H9 (cell line): ENCODE measurements at regions not wholly inside any gene's neighbourhood (a gene's known extent, or its start where the extent isn't known, plus 50 kb on each side); places are given as distances from the start of the nearest gene placed in this dataset.

Experiments used
- DNase-seq: peaks from one replicate; pipeline ENCODE4 v3.0.0-alpha.2; 2017
- H2AFZ ChIP-seq: one replicate; pipeline ENCODE4 v1.6.1; 2013; ENCODE audit warnings: mild to moderate bottlenecking, low read length, control low read depth, moderate library complexity
- H2AK5ac ChIP-seq: 2 replicates; pipeline ENCODE4 v1.6.1; 2013; ENCODE audit warnings: low read length, control low read depth, mixed read lengths; ENCODE audit not compliant: insufficient read length
- H2BK120ac ChIP-seq: one replicate; pipeline ENCODE4 v1.6.1; 2013; ENCODE audit warnings: low read depth, mild to moderate bottlenecking, low read length, control low read depth, inconsistent platforms; ENCODE audit not compliant: poor library complexity, severe bottlenecking
- H2BK12ac ChIP-seq: 2 replicates; pipeline ENCODE4 v1.6.1; 2013; ENCODE audit warnings: low read length, control low read depth, mixed read lengths, low read depth; ENCODE audit not compliant: insufficient read length
- H2BK15ac ChIP-seq: 2 replicates; pipeline ENCODE4 v1.6.1; 2013; ENCODE audit warnings: low read depth, low read length, control low read depth
- H2BK20ac ChIP-seq: one replicate; pipeline ENCODE4 v1.6.1; 2013; ENCODE audit warnings: low read depth, mild to moderate bottlenecking, low read length, control low read depth, inconsistent platforms; ENCODE audit not compliant: poor library complexity, severe bottlenecking
- H2BK5ac ChIP-seq: 2 replicates; pipeline ENCODE4 v1.6.1; 2013; ENCODE audit warnings: low read length, control low read depth, mixed read lengths; ENCODE audit not compliant: insufficient read length
- H3K14ac ChIP-seq: 2 replicates; pipeline ENCODE4 v1.6.1; 2013; ENCODE audit warnings: low read length, control low read depth; ENCODE audit not compliant: insufficient read depth
- H3K18ac ChIP-seq: 2 replicates; pipeline ENCODE4 v1.6.1; 2013; ENCODE audit warnings: low read depth, mild to moderate bottlenecking, mixed read lengths, low read length, control low read depth; ENCODE audit not compliant: insufficient read length
- H3K23ac ChIP-seq: 2 replicates; pipeline ENCODE4 v1.6.1; 2013; ENCODE audit warnings: low read length, control low read depth, mixed read lengths, low read depth; ENCODE audit not compliant: insufficient read length
- H3K23me2 ChIP-seq: 2 replicates; pipeline ENCODE4 v1.6.1; 2013; ENCODE audit warnings: low read depth, mild to moderate bottlenecking, mixed read lengths, low read length, control low read depth; ENCODE audit not compliant: insufficient read length, poor library complexity, severe bottlenecking
- H3K27ac ChIP-seq: 2 replicates; pipeline ENCODE4 v1.5.1; 2013; ENCODE audit warnings: low read length, control low read depth, mixed read lengths, low read depth; ENCODE audit not compliant: insufficient read length
- H3K27me3 ChIP-seq: 2 replicates; pipeline ENCODE4 v1.6.1; 2013; ENCODE audit warnings: low read length, control low read depth, inconsistent platforms; ENCODE audit not compliant: insufficient read depth
- H3K4ac ChIP-seq: 2 replicates; pipeline ENCODE4 v1.6.1; 2013; ENCODE audit warnings: low read depth, mild to moderate bottlenecking, control low read depth, inconsistent platforms, low read length, moderate library complexity
- H3K4me1 ChIP-seq: 2 replicates; pipeline ENCODE4 v1.6.1; 2013; ENCODE audit warnings: low read length, control low read depth, inconsistent platforms; ENCODE audit not compliant: insufficient read depth
- H3K4me2 ChIP-seq: 2 replicates; pipeline ENCODE4 v1.6.1; 2013; ENCODE audit warnings: low read length, control low read depth, mixed read lengths; ENCODE audit not compliant: insufficient read length, insufficient read depth
- H3K56ac ChIP-seq: 2 replicates; pipeline ENCODE4 v1.6.1; 2013; ENCODE audit warnings: low read depth, mild to moderate bottlenecking, mixed read lengths, low read length, control low read depth; ENCODE audit not compliant: insufficient read length
- H3K79me1 ChIP-seq: 2 replicates; pipeline ENCODE4 v1.6.1; 2013; ENCODE audit warnings: low read depth, mild to moderate bottlenecking, moderate library complexity, low read length, control low read depth, inconsistent platforms; ENCODE audit not compliant: insufficient read depth, poor library complexity, severe bottlenecking
- H3K79me2 ChIP-seq: 2 replicates; pipeline ENCODE4 v1.6.1; 2013; ENCODE audit warnings: low read length, control low read depth, inconsistent platforms; ENCODE audit not compliant: insufficient read depth
- H3K9ac ChIP-seq: 2 replicates; pipeline ENCODE4 v1.6.1; 2013; ENCODE audit warnings: low read length, control low read depth, mixed read lengths; ENCODE audit not compliant: insufficient read length; ENCODE audit errors: extremely low read depth
- H3K9me3 ChIP-seq: one replicate; pipeline ENCODE4 v1.6.1; 2013; ENCODE audit warnings: low read depth, low read length, inconsistent platforms; ENCODE audit not compliant: control insufficient read depth
- H3T11ph ChIP-seq: one replicate; pipeline ENCODE4 v1.6.1; 2013; ENCODE audit warnings: mild to moderate bottlenecking, low read length, control low read depth, inconsistent platforms
- H4K20me1 ChIP-seq: one replicate; pipeline ENCODE4 v1.6.1; 2013; ENCODE audit not compliant: control insufficient read depth, insufficient read length, insufficient read depth
- H4K5ac ChIP-seq: 2 replicates; pipeline ENCODE4 v1.6.1; 2013; ENCODE audit warnings: low read depth, mild to moderate bottlenecking, mixed read lengths, low read length, control low read depth; ENCODE audit not compliant: insufficient read length
- H4K8ac ChIP-seq: replicated peaks from 2 replicates; pipeline ENCODE4 v1.6.1; 2013; ENCODE audit warnings: low read length, control low read depth, mixed read lengths, low read depth; ENCODE audit not compliant: insufficient read length
- H4K91ac ChIP-seq: 2 replicates; pipeline ENCODE4 v1.6.1; 2013; ENCODE audit warnings: low read depth, mild to moderate bottlenecking, moderate library complexity, mixed read lengths, low read length, control low read depth; ENCODE audit not compliant: insufficient read length
- H3K27ac Mint-ChIP-seq, 3 experiments: 2 replicates in 2 of 3; 3 replicates in 1 of 3; pipeline ENCODE4 v1.8.0; 2020 to 2021; ENCODE audit warnings: mixed read lengths in 3 of 3, mild to moderate bottlenecking in 1 of 3, moderate library complexity in 1 of 3
- H3K27me3 Mint-ChIP-seq: 2 replicates; pipeline ENCODE4 v1.8.0; 2021; ENCODE audit warnings: low read depth, mild to moderate bottlenecking, moderate library complexity, mixed read lengths
- H3K36me3 Mint-ChIP-seq, 3 experiments: 2 replicates in 2 of 3; 3 replicates in 1 of 3; pipeline ENCODE4 v1.8.0; 2020 to 2021; ENCODE audit warnings: low read depth in 3 of 3, mixed read lengths in 3 of 3; ENCODE audit not compliant: insufficient read depth in 1 of 3
- H3K4me1 Mint-ChIP-seq, 2 experiments: 2 replicates each; pipeline ENCODE4 v1.8.0; 2020; ENCODE audit warnings: mixed read lengths in 2 of 2
- H3K4me3 Mint-ChIP-seq, 2 experiments: 2 replicates in 1 of 2; 3 replicates in 1 of 2; pipeline ENCODE4 v1.8.0; 2020 to 2021; ENCODE audit warnings: mild to moderate bottlenecking in 2 of 2, mixed read lengths in 2 of 2, moderate library complexity in 1 of 2
- H3K9me3 Mint-ChIP-seq, 2 experiments: 2 replicates in 1 of 2; 3 replicates in 1 of 2; pipeline ENCODE4 v1.8.0; 2020; ENCODE audit warnings: mild to moderate bottlenecking in 2 of 2, mixed read lengths in 2 of 2, moderate library complexity in 1 of 2
- WGBS: extraction: QIAGEN DNeasy Blood & Tissue Kit; methylation state at CpG from one replicate; pipeline ENCODE4 v1.1.7; 2013; ENCODE audit warnings: missing lambda C conversion rate, low lambda C conversion rate, mixed read lengths; ENCODE audit not compliant: insufficient read length; ENCODE audit errors: extremely low coverage; 5-methylcytosine and 5-hydroxymethylcytosine counted together
- TF ChIP-seq, protein P1 (sequence below): fragments of 200-600 bp; sonication (generic); conservative IDR thresholded peaks from 3 replicates; pipeline ENCODE4 v1.8.0; 2021; ENCODE audit warnings: antibody characterized with exemption, mild to moderate bottlenecking

- peaks cover 2% of the 10 kb centered on the region in 2 experiments; a peak in 2 of 5 replicates for H3K9me3 Mint-ChIP-seq
- no CpG with 5 or more reads among the region's 4 CpGs for WGBS
- Histone ChIP-seq H3K4me2 (no peak overlapping the region), H4K91ac (no peak overlapping the region), H3K56ac (no peak overlapping the region), H2BK20ac (no peak overlapping the region), H4K20me1 (no peaks in the 10 kb centered on the region), H3K23me2 (no peaks in the 10 kb centered on the region), H3K79me1 (no peaks in the 10 kb centered on the region), H3K27me3 (no peaks in the 10 kb centered on the region), H3T11ph (no peak overlapping the region), H3K9me3 (no peaks in the 10 kb centered on the region), H2AK5ac (no peak overlapping the region), H2BK120ac (no peak overlapping the region), H2BK15ac (no peak overlapping the region), H2BK5ac (no peak overlapping the region), H3K4me1 (no peaks in the 10 kb centered on the region), H2BK12ac (no peak overlapping the region), H3K27ac (no peak overlapping the region), H4K5ac (no peak overlapping the region), H3K14ac (no peak overlapping the region), H2AFZ (no peak overlapping the region), H4K8ac (no peak overlapping the region), H3K79me2 (no peaks in the 10 kb centered on the region), H3K23ac (no peak overlapping the region), H3K18ac (no peak overlapping the region), H3K9ac (no peak overlapping the region), H3K4ac (no peak overlapping the region)
- TF ChIP-seq, protein P1, sequence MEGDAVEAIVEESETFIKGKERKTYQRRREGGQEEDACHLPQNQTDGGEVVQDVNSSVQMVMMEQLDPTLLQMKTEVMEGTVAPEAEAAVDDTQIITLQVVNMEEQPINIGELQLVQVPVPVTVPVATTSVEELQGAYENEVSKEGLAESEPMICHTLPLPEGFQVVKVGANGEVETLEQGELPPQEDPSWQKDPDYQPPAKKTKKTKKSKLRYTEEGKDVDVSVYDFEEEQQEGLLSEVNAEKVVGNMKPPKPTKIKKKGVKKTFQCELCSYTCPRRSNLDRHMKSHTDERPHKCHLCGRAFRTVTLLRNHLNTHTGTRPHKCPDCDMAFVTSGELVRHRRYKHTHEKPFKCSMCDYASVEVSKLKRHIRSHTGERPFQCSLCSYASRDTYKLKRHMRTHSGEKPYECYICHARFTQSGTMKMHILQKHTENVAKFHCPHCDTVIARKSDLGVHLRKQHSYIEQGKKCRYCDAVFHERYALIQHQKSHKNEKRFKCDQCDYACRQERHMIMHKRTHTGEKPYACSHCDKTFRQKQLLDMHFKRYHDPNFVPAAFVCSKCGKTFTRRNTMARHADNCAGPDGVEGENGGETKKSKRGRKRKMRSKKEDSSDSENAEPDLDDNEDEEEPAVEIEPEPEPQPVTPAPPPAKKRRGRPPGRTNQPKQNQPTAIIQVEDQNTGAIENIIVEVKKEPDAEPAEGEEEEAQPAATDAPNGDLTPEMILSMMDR: no peak
- H3K27me3 Mint-ChIP-seq: no peaks in the 10 kb centered on the region
- no peak overlapping the region for H3K27ac Mint-ChIP-seq
- no peak overlapping the region for H3K4me3 Mint-ChIP-seq
- peaks cover 0 to 5% (median 0%) of the 10 kb centered on the region in 3 experiments; a peak in 2 of 7 replicates for H3K36me3 Mint-ChIP-seq
- H3K4me1 Mint-ChIP-seq: no peaks in the 10 kb centered on the region
- DNase-seq: no peak
These were observed 303.5 kb downstream of the ANKRD50 start for GRCh38 chr4:124409044-124409443.
